Stomach (tissue), 8 donors: ENCODE measurements at regions not wholly inside any gene's neighbourhood (a gene's known extent, or its start where the extent isn't known, plus 50 kb on each side); places are given as distances from the start of the nearest gene placed in this dataset.
A peak's percentile ranks its signal among the peaks of the same experiment; 100 is the strongest.

Experiments used
- DNase-seq, 2 donors: peaks; one replicate each; pipeline versions ENCODE4 v3.0.0 to v3.0.0-alpha.2; 2013 to 2019
- H3K27ac ChIP-seq, 5 donors: fragments of 200-600 bp in 4 of 5; sonication (generic) in 4 of 5; one replicate each; pipeline ENCODE4 v1.5.1; 2013 to 2019; ENCODE audit warnings: mild to moderate bottlenecking in 1 of 5, moderate library complexity in 1 of 5
- H3K27me3 ChIP-seq, 3 donors: fragments of 200-600 bp; sonication (generic); one replicate each; pipeline ENCODE4 v1.5.1; 2017 to 2019; ENCODE audit warnings: mixed run types in 1 of 3
- H3K36me3 ChIP-seq, 4 donors: fragments of 200-600 bp; sonication (generic); 1 replicate in 3 of 4; 2 replicates in 1 of 4; pipeline ENCODE4 v1.5.1; 2016 to 2019
- H3K4me1 ChIP-seq, 4 donors: fragments of 200-600 bp; sonication (generic); one replicate each; pipeline ENCODE4 v1.5.1; 2016 to 2019
- H3K4me3 ChIP-seq, 4 donors: fragments of 200-600 bp; sonication (generic) in 3 of 4; one replicate each; pipeline ENCODE4 v1.5.1; 2016 to 2019; ENCODE audit warnings: mild to moderate bottlenecking in 1 of 4
- H3K9me3 ChIP-seq, 4 donors: fragments of 200-600 bp; sonication (generic); one replicate each; pipeline ENCODE4 v1.5.1; 2016 to 2019
- CTCF ChIP-seq, 7 experiments: fragments of 450-650 bp in 4 of 7; fragments of 200-600 bp in 3 of 7; sonication (generic) in 3 of 7; IDR thresholded peaks; one replicate each; pipeline ENCODE4 v1.5.1; 2016 to 2019; ENCODE audit warnings: antibody characterized with exemption in 7 of 7, control low read depth in 2 of 7, mild to moderate bottlenecking in 1 of 7
- EP300 ChIP-seq: sonication (generic); formaldehyde crosslinking; IDR thresholded peaks from one replicate; pipeline ENCODE4 v1.6.1; 2017; ENCODE audit warnings: antibody characterized with exemption
- POLR2A ChIP-seq, 4 donors: fragments of 450-650 bp; IDR thresholded peaks; one replicate each; pipeline ENCODE4 v1.6.1; 2016; ENCODE audit warnings: antibody characterized with exemption in 4 of 4, control low read depth in 2 of 4, mild to moderate bottlenecking in 1 of 4, moderate library complexity in 1 of 4
- POLR2AphosphoS5 ChIP-seq, 3 donors: sonication (generic); formaldehyde crosslinking; IDR thresholded peaks; one replicate each; pipeline ENCODE4 v1.6.1; 2016; ENCODE audit warnings: antibody characterized with exemption in 3 of 3
- WGBS, 5 donors: extraction: QIAGEN DNeasy Blood & Tissue Kit in 3 of 5; methylation state at CpG; one replicate each; pipeline versions ENCODE4 v1.1.5 to v1.1.7; 2013 to 2018; 5-methylcytosine and 5-hydroxymethylcytosine counted together
- intact Hi-C: fragments of 100-400 bp; cut with DNase I; formaldehyde crosslinking; loops from one replicate; pipeline ENCODE4 v1.15.1; 2023; ENCODE audit warnings: low total_unique reads
- donor health status: healthy with polysubstance abuse.
- donor health status: Bipolar disorder and iron deficiency.
- donor health status: healthy.

DNA sequence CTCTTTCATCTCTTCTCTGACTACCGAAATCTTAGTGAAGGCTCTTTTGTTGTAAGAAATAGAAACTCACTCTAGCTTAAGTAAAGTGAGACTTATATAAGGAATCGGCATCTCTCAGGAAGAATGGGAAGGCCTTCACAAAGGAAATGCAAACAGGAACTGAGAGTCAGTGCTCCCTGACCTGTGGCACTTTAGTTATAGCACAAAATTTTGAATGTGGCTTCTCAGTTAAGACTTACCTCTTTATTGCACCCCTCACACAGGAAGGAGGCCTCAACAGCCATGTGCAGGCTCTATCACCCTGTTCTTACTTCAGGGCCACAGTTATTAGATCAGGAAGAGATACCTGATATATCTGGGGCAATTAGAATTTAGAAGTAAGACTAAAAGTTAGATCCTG, 224.7 kb upstream of the EGLN3 start:
- peaks cover 5 to 34% (median 26%) of the 10 kb centered on the region in 4 donors for H3K4me1 ChIP-seq
- no peaks in the 10 kb centered on the region for H3K36me3 ChIP-seq
- TF ChIP-seq CTCF (IDR thresholded peaks at IDR 0.05) (no peak), EP300 (no peak), POLR2AphosphoS5 (IDR thresholded peaks at IDR 0.05) (no peak)
- H3K27me3 ChIP-seq, result no peaks in the 10 kb centered on the region
- H3K27ac ChIP-seq, result no peak overlapping the region
- intact Hi-C loops, result no loop called here
- WGBS, 5 donors, result 70 to 84% (median 77%) methylated on average over 2 of the region's 2 CpGs
- no peak overlapping the region for H3K4me3 ChIP-seq
- DNase-seq, result no peak
- H3K9me3 ChIP-seq, result no peaks in the 10 kb centered on the region

- H3K27me3 ChIP-seq, result no peaks in the 10 kb centered on the region
- 61 to 79% (median 77%) methylated on average over 3 of the region's 3 CpGs for WGBS, 5 donors
- H3K27ac ChIP-seq, result no peak overlapping the region
- no peak for TF ChIP-seq POLR2AphosphoS5 (IDR thresholded peaks at IDR 0.05)
- no peak for TF ChIP-seq EP300
- TF ChIP-seq POLR2A (IDR thresholded peaks at IDR 0.05), result no peak
- no peak for TF ChIP-seq CTCF (IDR thresholded peaks at IDR 0.05)
- intact Hi-C loops, result no loop called here
- H3K4me3 ChIP-seq, result no peak overlapping the region
- peaks cover 0 to 29% (median 20%) of the 10 kb centered on the region in 4 donors for H3K4me1 ChIP-seq
- H3K9me3 ChIP-seq, result no peaks in the 10 kb centered on the region
- no peak for DNase-seq
- H3K36me3 ChIP-seq, result no peaks in the 10 kb centered on the region
Observed at GRCh38 chr14:34174973-34175372, 224.1 kb upstream of the EGLN3 start.

GRCh38 chr14:34173916-34174315, 223.0 kb upstream of the EGLN3 start:
- WGBS, 5 donors, result 92 to 97% (median 95%) methylated on average over 2 to 3 of the region's 3 CpGs
- Histone ChIP-seq H3K4me3 (no peak overlapping the region), H3K36me3 (no peaks in the 10 kb centered on the region), H3K27me3 (no peaks in the 10 kb centered on the region), H3K4me1 (peaks cover 0 to 25% (median 16%) of the 10 kb centered on the region in 4 donors), H3K27ac (no peak overlapping the region), H3K9me3 (no peaks in the 10 kb centered on the region)
- no peak for TF ChIP-seq EP300
- TF ChIP-seq CTCF (IDR thresholded peaks at IDR 0.05), result no peak
- TF ChIP-seq POLR2A (IDR thresholded peaks at IDR 0.05), result no peak
- TF ChIP-seq POLR2AphosphoS5 (IDR thresholded peaks at IDR 0.05), result no peak
- no peak for DNase-seq
- intact Hi-C loops, result no loop called here

- Histone ChIP-seq H3K4me1 (peaks cover 0 to 25% (median 16%) of the 10 kb centered on the region in 4 donors), H3K9me3 (no peaks in the 10 kb centered on the region), H3K27me3 (no peaks in the 10 kb centered on the region), H3K36me3 (no peaks in the 10 kb centered on the region), H3K27ac (no peak overlapping the region), H3K4me3 (no peak overlapping the region)
- intact Hi-C loops, result no loop called here
- DNase-seq, result peak in 1 of 2 donors; percentile 42
- 47 to 62% (median 55%) methylated on average over 6 of the region's 6 CpGs for WGBS, 5 donors
- TF ChIP-seq EP300, result no peak
- TF ChIP-seq POLR2A (IDR thresholded peaks at IDR 0.05), result no peak
- TF ChIP-seq POLR2AphosphoS5 (IDR thresholded peaks at IDR 0.05), result no peak
- no peak for TF ChIP-seq CTCF (IDR thresholded peaks at IDR 0.05)
Observed at GRCh38 chr14:34172550-34173368, 221.9 kb upstream of the EGLN3 start.
